DMS153 treated with DMSO at 0.1 percent for 48 hours (cell line): ENCODE measurements at regions not wholly inside any gene's neighbourhood (a gene's known extent, or its start where the extent isn't known, plus 50 kb on each side); places are given as distances from the start of the nearest gene placed in this dataset.

Source experiments
- DNase-seq: peaks from one replicate; lab custom pipeline; 2025; ENCODE audit not compliant: unreplicated experiment; lab: John Stamatoyannopoulos, UW

- no peak for DNase-seq
These were observed 435.2 kb downstream of the ETNK1 start for GRCh38 chr12:23060161-23060560.

GRCh38 chr12:23063206-23063605 lies 438.2 kb downstream of the ETNK1 start:
- DNase-seq, result no peak

GRCh38 chr12:23066095-23066494 lies 441.1 kb downstream of the ETNK1 start:
- no peak for DNase-seq

GRCh38 chr12:23083267-23083666 lies 458.3 kb downstream of the ETNK1 start:
- no peak for DNase-seq

GRCh38 chr12:23084236-23084995 lies 459.4 kb downstream of the ETNK1 start:
- DNase-seq, result peak; percentile 48

GRCh38 chr12:23088594-23088993 lies 463.6 kb downstream of the ETNK1 start:
- no peak for DNase-seq

GRCh38 chr12:23093488-23093887 lies 468.5 kb downstream of the ETNK1 start:
- no peak for DNase-seq

- DNase-seq, result no peak
These were observed 471.4 kb downstream of the ETNK1 start for GRCh38 chr12:23096321-23096720.

- DNase-seq, result no peak
These were observed 473.1 kb downstream of the ETNK1 start for GRCh38 chr12:23098110-23098509.

- DNase-seq, result no peak
These were observed 473.5 kb downstream of the ETNK1 start for GRCh38 chr12:23098517-23098916.

- DNase-seq, result no peak
These were observed 474.1 kb downstream of the ETNK1 start for GRCh38 chr12:23099104-23099503.

GRCh38 chr12:23099604-23100003 lies 474.6 kb downstream of the ETNK1 start:
- no peak for DNase-seq

GRCh38 chr12:23108957-23109356 lies 484.0 kb downstream of the ETNK1 start:
- DNase-seq, result no peak

GRCh38 chr12:23113781-23114180 lies 488.8 kb downstream of the ETNK1 start:
- no peak for DNase-seq

- DNase-seq, result no peak
These were observed 491.0 kb downstream of the ETNK1 start for GRCh38 chr12:23115984-23116383.

- DNase-seq, result no peak
These were observed 501.8 kb downstream of the ETNK1 start for GRCh38 chr12:23126794-23127193.

GRCh38 chr12:23127701-23128100 lies 502.7 kb downstream of the ETNK1 start:
- DNase-seq, result no peak

- no peak for DNase-seq
These were observed 503.5 kb downstream of the ETNK1 start for GRCh38 chr12:23128462-23128861.

GRCh38 chr12:23132357-23132756 lies 507.4 kb downstream of the ETNK1 start:
- no peak for DNase-seq

- no peak for DNase-seq
These were observed 508.5 kb downstream of the ETNK1 start for GRCh38 chr12:23133471-23133870.

GRCh38 chr12:23139026-23139425 lies 514.1 kb downstream of the ETNK1 start:
- no peak for DNase-seq

GRCh38 chr12:23140710-23141109 lies 515.7 kb downstream of the ETNK1 start:
- DNase-seq, result no peak

GRCh38 chr12:23141335-23141734 lies 516.4 kb downstream of the ETNK1 start:
- no peak for DNase-seq
